AG04449 (cell line): ENCODE measurements at regions not wholly inside any gene's neighbourhood (a gene's known extent, or its start where the extent isn't known, plus 50 kb on each side); places are given as distances from the start of the nearest gene placed in this dataset.

Experiments used
- CTCF ChIA-PET: fragments of 350-600 bp; formaldehyde crosslinking; extraction: SDS; loops from one replicate; lab custom pipeline; 2021; ENCODE audit warnings: antibody characterized with exemption; lab: Yijun Ruan, JAX
- POLR2A ChIA-PET: fragments of 400-600, 350-600 bp; formaldehyde crosslinking; extraction: SDS; loops from one replicate; lab custom pipeline; 2020; ENCODE audit warnings: antibody characterized with exemption, inconsistent platforms; lab: Yijun Ruan, JAX
- DNase-seq: peaks from one replicate; pipeline ENCODE4 v3.0.0-alpha.2; 2010; ENCODE audit warnings: low read depth, low spot score
- H3K4me3 ChIP-seq: 2 replicates; pipeline ENCODE4 v1.5.1; 2011; ENCODE audit warnings: low read depth, mild to moderate bottlenecking, control low read depth, low read length
- CTCF ChIP-seq: IDR thresholded peaks from one replicate; pipeline ENCODE4 v1.5.1; 2011; ENCODE audit warnings: mild to moderate bottlenecking, moderate library complexity, low read length, control low read depth, inconsistent platforms; ENCODE audit not compliant: insufficient read depth; ENCODE audit errors: missing control alignments

GRCh38 chr6:11663519-11663918 lies 115.1 kb downstream of the ADTRP start:
- DNase-seq, result no peak
- H3K4me3 ChIP-seq, result no peak overlapping the region
- ChIA-PET CTCF (no interaction called here), POLR2A (no interaction called here)
- TF ChIP-seq CTCF, result no peak
